Prostate gland (tissue), 2 donors: ENCODE measurements at regions not wholly inside any gene's neighbourhood (a gene's known extent, or its start where the extent isn't known, plus 50 kb on each side); places are given as distances from the start of the nearest gene placed in this dataset.

Source experiments
- POLR2A ChIP-seq: fragments of 450-650 bp; IDR thresholded peaks from one replicate; pipeline ENCODE4 v1.6.1; 2016; ENCODE audit warnings: antibody characterized with exemption, mild to moderate bottlenecking
- TF ChIP-seq, protein P1 (sequence below), 4 experiments: fragments of 200-600 bp in 2 of 4; fragments of 450-650 bp in 2 of 4; sonication (generic) in 2 of 4; IDR thresholded peaks; 1 replicate in 3 of 4; 2 replicates in 1 of 4; pipeline ENCODE4 v1.5.1; 2016 to 2019; ENCODE audit warnings: antibody characterized with exemption in 4 of 4, mild to moderate bottlenecking in 2 of 4, moderate library complexity in 2 of 4

- TF ChIP-seq, protein P1, sequence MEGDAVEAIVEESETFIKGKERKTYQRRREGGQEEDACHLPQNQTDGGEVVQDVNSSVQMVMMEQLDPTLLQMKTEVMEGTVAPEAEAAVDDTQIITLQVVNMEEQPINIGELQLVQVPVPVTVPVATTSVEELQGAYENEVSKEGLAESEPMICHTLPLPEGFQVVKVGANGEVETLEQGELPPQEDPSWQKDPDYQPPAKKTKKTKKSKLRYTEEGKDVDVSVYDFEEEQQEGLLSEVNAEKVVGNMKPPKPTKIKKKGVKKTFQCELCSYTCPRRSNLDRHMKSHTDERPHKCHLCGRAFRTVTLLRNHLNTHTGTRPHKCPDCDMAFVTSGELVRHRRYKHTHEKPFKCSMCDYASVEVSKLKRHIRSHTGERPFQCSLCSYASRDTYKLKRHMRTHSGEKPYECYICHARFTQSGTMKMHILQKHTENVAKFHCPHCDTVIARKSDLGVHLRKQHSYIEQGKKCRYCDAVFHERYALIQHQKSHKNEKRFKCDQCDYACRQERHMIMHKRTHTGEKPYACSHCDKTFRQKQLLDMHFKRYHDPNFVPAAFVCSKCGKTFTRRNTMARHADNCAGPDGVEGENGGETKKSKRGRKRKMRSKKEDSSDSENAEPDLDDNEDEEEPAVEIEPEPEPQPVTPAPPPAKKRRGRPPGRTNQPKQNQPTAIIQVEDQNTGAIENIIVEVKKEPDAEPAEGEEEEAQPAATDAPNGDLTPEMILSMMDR (IDR thresholded peaks at IDR 0.05) = no peak
- TF ChIP-seq POLR2A = no peak
Measured at GRCh38 chr18:46239549-46239948, 135.4 kb downstream of the HAUS1 start.
